ENCODE measurements at regions not wholly inside any gene's neighbourhood (a gene's known extent, or its start where the extent isn't known, plus 50 kb on each side); places are given as distances from the start of the nearest gene placed in this dataset.
"Not testable (repeated sequence)": the region's sequence is repeated elsewhere in the genome, so short reads cannot be mapped to it uniquely, and the experiment has no call there.

DNA sequence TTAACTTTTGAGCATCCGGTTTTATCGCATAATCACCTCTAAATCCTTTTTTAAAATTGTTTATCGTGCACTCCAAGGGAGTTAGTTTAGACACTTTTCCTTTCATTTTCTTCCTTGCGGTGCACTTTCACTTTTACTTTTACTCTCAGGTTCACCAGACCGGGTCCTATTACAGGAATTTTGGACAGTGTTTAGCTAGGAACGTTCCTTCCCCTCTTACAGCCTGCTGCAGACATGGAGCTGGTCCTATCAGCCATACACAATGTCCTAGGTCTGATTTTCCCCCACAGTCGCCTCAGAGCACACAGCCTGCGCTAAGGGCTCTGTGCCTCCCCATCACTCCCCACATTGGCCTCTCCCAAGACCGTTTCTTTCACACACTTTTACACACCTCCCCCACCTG lies 103.9 kb downstream of the ALG10 start:
- no peaks in the 10 kb centered on the region for H3K36me3 Mint-ChIP-seq
- DNase-seq: no peak
- H3K4me3 Mint-ChIP-seq: peak overlapping the region; percentile 9
- no peak overlapping the region for H3K27ac Mint-ChIP-seq
- ChIA-PET CTCF (no interaction called here), POLR2A (no interaction called here)
- intact Hi-C loops (cut with micrococcal nuclease): loop anchor here (10.0 kb wide), 1 partner anchor 499 kb away; no protein-coding TSS in a partner anchor
- H3K4me1 Mint-ChIP-seq (ENCODE audit: low read depth): peaks cover 8% of the 10 kb centered on the region
- no peaks in the 10 kb centered on the region for H3K9me3 Mint-ChIP-seq
- H3K27me3 Mint-ChIP-seq: peaks cover 17% of the 10 kb centered on the region

DNA sequence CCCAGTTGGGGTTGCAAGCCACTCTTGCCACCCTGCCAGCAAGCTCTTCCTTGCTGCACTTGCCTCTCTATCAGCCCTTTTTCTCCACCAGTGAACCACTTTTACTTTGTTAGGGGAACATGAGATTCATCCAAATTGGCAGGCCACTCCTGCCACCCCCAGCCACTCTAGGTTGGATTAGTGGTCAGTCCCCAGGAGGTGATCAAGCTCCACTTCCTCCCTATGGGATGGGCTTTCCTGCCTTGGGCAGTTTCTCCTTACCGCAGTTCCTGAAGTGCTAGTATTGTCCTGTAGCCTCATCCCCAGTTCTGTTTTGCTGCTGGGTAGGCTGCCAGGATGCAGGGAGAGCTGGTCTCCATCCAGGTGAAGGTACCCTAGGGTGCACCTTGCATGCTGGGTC lies 104.5 kb downstream of the ALG10 start:
- no peaks in the 10 kb centered on the region for H3K36me3 Mint-ChIP-seq
- H3K4me3 Mint-ChIP-seq: no peak overlapping the region
- ChIA-PET CTCF (no interaction called here), POLR2A (no interaction called here)
- intact Hi-C loops (cut with micrococcal nuclease): loop anchor here (10.0 kb wide), 1 partner anchor 498 kb away; no protein-coding TSS in a partner anchor
- H3K27me3 Mint-ChIP-seq: peaks cover 17% of the 10 kb centered on the region
- H3K27ac Mint-ChIP-seq: no peak overlapping the region
- DNase-seq: no peak
- peaks cover 8% of the 10 kb centered on the region for H3K4me1 Mint-ChIP-seq (ENCODE audit: low read depth)
- H3K9me3 Mint-ChIP-seq: no peaks in the 10 kb centered on the region

GRCh38 chr12:34127379-34127778 lies 105.1 kb downstream of the ALG10 start:
- DNase-seq; H3K36me3 Mint-ChIP-seq; H3K4me3 Mint-ChIP-seq; H3K4me1 Mint-ChIP-seq (ENCODE audit: low read depth); POLR2A ChIA-PET; H3K9me3 Mint-ChIP-seq; H3K27ac Mint-ChIP-seq; CTCF ChIA-PET: not testable (repeated sequence)
- intact Hi-C loops (cut with micrococcal nuclease): loop anchor here (10.0 kb wide), 1 partner anchor 497 kb away; no protein-coding TSS in a partner anchor
- H3K27me3 Mint-ChIP-seq: peaks cover 17% of the 10 kb centered on the region

GRCh38 chr12:34142430-34142829 lies 120.1 kb downstream of the ALG10 start:
- intact Hi-C loops (cut with micrococcal nuclease): no loop called here
- no peak overlapping the region for H3K4me3 Mint-ChIP-seq
- no peaks in the 10 kb centered on the region for H3K36me3 Mint-ChIP-seq
- ChIA-PET POLR2A (no interaction called here), CTCF (no interaction called here)
- DNase-seq: no peak
- no peaks in the 10 kb centered on the region for H3K4me1 Mint-ChIP-seq (ENCODE audit: low read depth)
- no peak overlapping the region for H3K27ac Mint-ChIP-seq
- no peaks in the 10 kb centered on the region for H3K27me3 Mint-ChIP-seq
- peaks cover 2% of the 10 kb centered on the region for H3K9me3 Mint-ChIP-seq

- H3K27ac Mint-ChIP-seq: no peak overlapping the region
- CTCF ChIA-PET: interaction anchor here (0.8 kb wide), 1 partner anchor 64 kb away, joined by 3 read pairs; no protein-coding TSS in a partner anchor
These were observed 128.7 kb downstream of the ALG10 start for GRCh38 chr12:34151019-34151418.

GRCh38 chr12:34163443-34163842 lies 141.1 kb downstream of the ALG10 start:
- no peaks in the 10 kb centered on the region for H3K9me3 Mint-ChIP-seq
- DNase-seq: no peak
- no peak overlapping the region for H3K27ac Mint-ChIP-seq
- peaks cover 3% of the 10 kb centered on the region for H3K27me3 Mint-ChIP-seq
- intact Hi-C loops (cut with micrococcal nuclease): no loop called here
- H3K4me3 Mint-ChIP-seq: no peak overlapping the region
- ChIA-PET POLR2A (no interaction called here), CTCF (no interaction called here)
- no peaks in the 10 kb centered on the region for H3K4me1 Mint-ChIP-seq (ENCODE audit: low read depth)
- no peaks in the 10 kb centered on the region for H3K36me3 Mint-ChIP-seq

More at GRCh38 chr12:34151019-34151418, 128.7 kb downstream of the ALG10 start:
- no peaks in the 10 kb centered on the region for H3K27me3 Mint-ChIP-seq
- no peaks in the 10 kb centered on the region for H3K4me1 Mint-ChIP-seq (ENCODE audit: low read depth)
- no peak overlapping the region for H3K4me3 Mint-ChIP-seq
- intact Hi-C loops (cut with micrococcal nuclease): no loop called here
- POLR2A ChIA-PET: no interaction called here
- H3K9me3 Mint-ChIP-seq: no peaks in the 10 kb centered on the region
- no peaks in the 10 kb centered on the region for H3K36me3 Mint-ChIP-seq
- no peak for DNase-seq

DNA sequence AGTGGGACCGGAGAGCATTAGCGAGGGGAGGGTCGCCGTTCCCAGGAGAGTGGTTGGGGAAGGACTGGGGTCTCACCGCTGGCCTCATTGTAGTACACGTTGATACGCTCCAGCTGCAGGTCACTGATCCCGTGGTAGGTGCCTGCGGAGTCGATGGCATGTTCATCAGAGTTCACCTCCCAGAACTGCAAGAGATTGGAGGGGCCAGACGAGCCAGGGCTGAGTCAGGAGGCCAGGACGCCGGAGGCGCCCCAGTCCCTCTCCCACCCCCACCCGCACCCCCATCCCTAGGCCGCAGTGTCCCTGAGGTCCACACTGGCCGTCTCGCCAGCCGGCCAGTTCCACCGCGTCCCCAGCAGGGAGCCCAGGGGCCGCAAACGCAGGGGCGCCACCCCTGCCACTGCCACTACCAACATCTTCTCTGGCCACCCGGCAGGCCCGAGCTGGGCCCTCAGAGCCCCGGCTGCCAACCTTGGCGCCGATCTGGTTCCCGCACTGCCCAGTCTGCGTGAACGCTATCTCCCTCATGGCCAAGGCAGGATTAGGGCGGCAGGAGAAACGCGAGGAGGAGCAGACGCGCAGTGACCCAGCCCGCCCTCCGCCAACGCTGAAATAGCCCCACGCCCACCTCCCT lies 144.2 kb downstream of the ALG10 start:
- DNase-seq: no peak
- no peaks in the 10 kb centered on the region for H3K36me3 Mint-ChIP-seq
- no peaks in the 10 kb centered on the region for H3K9me3 Mint-ChIP-seq
- POLR2A ChIA-PET: no interaction called here
- H3K4me1 Mint-ChIP-seq (ENCODE audit: low read depth): no peaks in the 10 kb centered on the region
- H3K27me3 Mint-ChIP-seq: no peaks in the 10 kb centered on the region
- H3K27ac Mint-ChIP-seq: no peak overlapping the region
- CTCF ChIA-PET: no interaction called here
- intact Hi-C loops (cut with micrococcal nuclease): no loop called here
- H3K4me3 Mint-ChIP-seq: no peak overlapping the region

- DNase-seq; CTCF ChIA-PET; H3K36me3 Mint-ChIP-seq; intact Hi-C loops (cut with micrococcal nuclease); H3K4me1 Mint-ChIP-seq (ENCODE audit: low read depth); H3K27ac Mint-ChIP-seq; H3K9me3 Mint-ChIP-seq; POLR2A ChIA-PET; H3K27me3 Mint-ChIP-seq; H3K4me3 Mint-ChIP-seq: not testable (repeated sequence)
These were observed 146.2 kb downstream of the ALG10 start for GRCh38 chr12:34168507-34168906.

- ChIA-PET CTCF (no interaction called here), POLR2A (no interaction called here)
- no peak overlapping the region for H3K4me3 Mint-ChIP-seq
- no peak overlapping the region for H3K27ac Mint-ChIP-seq
- peaks cover 7% of the 10 kb centered on the region for H3K27me3 Mint-ChIP-seq
- peaks cover 3% of the 10 kb centered on the region for H3K9me3 Mint-ChIP-seq
- no peaks in the 10 kb centered on the region for H3K4me1 Mint-ChIP-seq (ENCODE audit: low read depth)
- no peak for DNase-seq
- intact Hi-C loops (cut with micrococcal nuclease): no loop called here
- H3K36me3 Mint-ChIP-seq: no peaks in the 10 kb centered on the region
These were observed 164.2 kb downstream of the ALG10 start for GRCh38 chr12:34186492-34186891.

DNA sequence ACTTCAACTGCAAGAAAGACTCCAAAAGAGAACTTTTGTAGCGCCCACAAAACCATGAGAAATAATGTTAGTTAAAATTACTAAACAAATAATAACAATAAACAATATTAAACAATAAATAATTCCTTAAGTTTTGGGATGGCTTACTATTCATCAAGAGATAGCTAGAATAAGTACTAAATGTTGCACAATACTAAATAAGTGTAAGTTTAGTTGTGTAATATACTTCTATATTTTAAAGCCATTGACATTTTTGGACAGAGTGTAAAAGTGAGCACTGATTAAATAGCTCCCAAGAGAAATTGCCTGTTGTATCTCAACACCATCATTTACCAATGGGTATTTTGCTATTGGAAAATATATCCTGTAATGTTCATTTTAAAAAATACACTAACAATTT lies 166.7 kb downstream of the ALG10 start:
- Mint-ChIP-seq H3K36me3 (no peaks in the 10 kb centered on the region), H3K27ac (no peak overlapping the region), H3K4me3 (no peak overlapping the region), H3K27me3 (peaks cover 7% of the 10 kb centered on the region), H3K9me3 (no peaks in the 10 kb centered on the region), H3K4me1 (ENCODE audit: low read depth) (no peaks in the 10 kb centered on the region)
- intact Hi-C loops (cut with micrococcal nuclease): no loop called here
- DNase-seq: no peak
- POLR2A ChIA-PET: no interaction called here
- CTCF ChIA-PET: no interaction called here

- ChIA-PET POLR2A (no interaction called here), CTCF (no interaction called here)
- H3K4me3 Mint-ChIP-seq: no peak overlapping the region
- H3K9me3 Mint-ChIP-seq: no peaks in the 10 kb centered on the region
- peaks cover 7% of the 10 kb centered on the region for H3K27me3 Mint-ChIP-seq
- no peak for DNase-seq
- no peaks in the 10 kb centered on the region for H3K4me1 Mint-ChIP-seq (ENCODE audit: low read depth)
- no peaks in the 10 kb centered on the region for H3K36me3 Mint-ChIP-seq
- intact Hi-C loops (cut with micrococcal nuclease): no loop called here
- no peak overlapping the region for H3K27ac Mint-ChIP-seq
These were observed 167.8 kb downstream of the ALG10 start for GRCh38 chr12:34190054-34190453.

- intact Hi-C loops (cut with micrococcal nuclease): no loop called here
- no peak for DNase-seq
- H3K4me3 Mint-ChIP-seq: no peak overlapping the region
- H3K27me3 Mint-ChIP-seq: peaks cover 2% of the 10 kb centered on the region
- ChIA-PET POLR2A (no interaction called here), CTCF (interaction anchor here (0.6 kb wide), 1 partner anchor 14 kb away, joined by 3 read pairs; no protein-coding TSS in a partner anchor)
- H3K27ac Mint-ChIP-seq: no peak overlapping the region
- no peaks in the 10 kb centered on the region for H3K9me3 Mint-ChIP-seq
- no peaks in the 10 kb centered on the region for H3K36me3 Mint-ChIP-seq
- no peaks in the 10 kb centered on the region for H3K4me1 Mint-ChIP-seq (ENCODE audit: low read depth)
These were observed 176.6 kb downstream of the ALG10 start for GRCh38 chr12:34198924-34199323.

DNA sequence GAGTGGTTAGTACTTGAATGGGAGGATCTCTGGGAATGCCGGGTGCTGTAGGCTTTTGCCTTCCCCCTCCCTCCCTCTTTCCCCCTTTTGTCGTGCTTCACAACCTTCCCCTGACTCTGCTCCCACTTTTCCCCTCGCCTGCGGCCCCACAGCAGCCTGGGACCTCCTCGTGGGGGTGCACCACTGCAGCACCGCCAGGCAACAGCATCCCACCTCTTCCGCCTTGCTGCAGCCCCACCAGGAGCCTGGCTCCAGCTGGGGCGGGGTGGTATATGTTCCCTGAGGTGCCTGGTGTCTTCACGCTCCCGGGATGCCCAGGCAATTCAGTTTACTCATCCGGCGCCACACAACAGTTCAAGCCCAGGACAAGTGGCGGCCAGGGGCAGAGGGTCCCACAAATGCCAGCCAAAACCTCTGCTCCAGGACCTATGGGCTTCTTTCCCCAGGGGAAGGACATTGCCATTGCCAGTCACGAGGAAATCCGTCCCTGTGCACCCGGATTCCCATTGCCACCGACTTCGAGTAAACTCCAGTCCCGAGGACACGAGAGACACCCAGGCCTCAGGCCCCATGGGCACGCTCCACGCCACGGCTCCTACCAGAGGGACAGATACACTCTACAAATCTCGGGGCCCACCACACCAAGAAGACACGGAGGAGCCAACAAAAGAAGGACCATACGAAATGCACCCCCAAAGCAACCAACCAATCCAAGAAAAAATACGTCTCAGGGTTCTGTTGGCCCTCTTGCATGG lies 181.7 kb downstream of the ALG10 start:
- Mint-ChIP-seq H3K9me3 (no peaks in the 10 kb centered on the region), H3K27ac (no peak overlapping the region), H3K4me1 (ENCODE audit: low read depth) (no peaks in the 10 kb centered on the region), H3K4me3 (no peak overlapping the region), H3K27me3 (no peaks in the 10 kb centered on the region), H3K36me3 (no peaks in the 10 kb centered on the region)
- ChIA-PET CTCF (no interaction called here), POLR2A (no interaction called here)
- no peak for DNase-seq
- intact Hi-C loops (cut with micrococcal nuclease): no loop called here

All from activated CD4-positive, alpha-beta memory T cell treated with anti-CD3 and anti-CD28 coated beads for 36 hours (primary cell).